Uterus (tissue), 2 donors: ENCODE measurements at regions not wholly inside any gene's neighbourhood (a gene's known extent, or its start where the extent isn't known, plus 50 kb on each side); places are given as distances from the start of the nearest gene placed in this dataset.
"Not testable (repeated sequence)": the region's sequence is repeated elsewhere in the genome, so short reads cannot be mapped to it uniquely, and the experiment has no call there.

Experiments
- CTCF ChIP-seq, 4 experiments: fragments of 200-600 bp in 2 of 4; fragments of 450-650 bp in 2 of 4; sonication (generic) in 2 of 4; IDR thresholded peaks; one replicate each; pipeline ENCODE4 v1.5.1; 2016 to 2019; ENCODE audit warnings: antibody characterized with exemption in 4 of 4, mild to moderate bottlenecking in 2 of 4, moderate library complexity in 1 of 4
- POLR2A ChIP-seq, 2 donors: fragments of 450-650 bp; IDR thresholded peaks; one replicate each; pipeline ENCODE4 v1.6.1; 2016; ENCODE audit warnings: antibody characterized with exemption in 2 of 2, mild to moderate bottlenecking in 1 of 2, moderate library complexity in 1 of 2

GRCh38 chr9:138201167-138201889 lies 323.7 kb downstream of the CACNA1B start:
- not testable (repeated sequence) for TF ChIP-seq CTCF, POLR2A (IDR thresholded peaks at IDR 0.05)
